SK-N-SH (cell line): ENCODE measurements at regions not wholly inside any gene's neighbourhood (a gene's known extent, or its start where the extent isn't known, plus 50 kb on each side); places are given as distances from the start of the nearest gene placed in this dataset.

Experiments used
- CTCF ChIA-PET: fragments of 300-600, 350-600 bp; formaldehyde crosslinking; extraction: SDS; loops from one replicate; lab custom pipeline; 2021; lab: Yijun Ruan, JAX
- POLR2A ChIA-PET: fragments of 350-600 bp; sonication (Branson Sonifier 250); formaldehyde crosslinking; extraction: SDS; loops from one replicate; lab custom pipeline; 2020; ENCODE audit warnings: antibody characterized with exemption, inconsistent platforms; lab: Yijun Ruan, JAX
- DNase-seq: peaks from one replicate; pipeline ENCODE4 v3.0.0; 2012
- H2AFZ ChIP-seq: fragments of 200-600 bp; sonication (generic); 2 replicates; pipeline ENCODE4 v1.8.1; 2016; ENCODE audit warnings: antibody characterized with exemption, mild to moderate bottlenecking, low read depth
- H3F3A ChIP-seq: fragments of 200-600 bp; sonication (generic); replicated peaks from 2 replicates; pipeline ENCODE3; 2016; ENCODE audit warnings: antibody characterized with exemption, mild to moderate bottlenecking; ENCODE audit not compliant: insufficient read depth
- H3K27ac ChIP-seq, 2 experiments: fragments of 200-500 bp in 1 of 2; fragments of 200-600 bp in 1 of 2; sonication (Bioruptor generic) in 1 of 2; sonication (generic), shearing (Covaris generic) in 1 of 2; 2 replicates each; pipeline versions ENCODE4 v1.5.1 to v1.6.1; 2014 to 2016; ENCODE audit warnings: low read depth in 2 of 2, inconsistent platforms in 1 of 2, low read length in 1 of 2, mild to moderate bottlenecking in 1 of 2, mixed read lengths in 1 of 2
- H3K27me3 ChIP-seq: fragments of 200-600 bp; sonication (generic), shearing (Covaris generic); 2 replicates; pipeline ENCODE4 v1.6.1; 2016; ENCODE audit warnings: mixed run types; ENCODE audit not compliant: insufficient read depth
- H3K36me3 ChIP-seq, 2 experiments: fragments of 200-500 bp in 1 of 2; fragments of 200-600 bp in 1 of 2; sonication (Bioruptor generic) in 1 of 2; sonication (generic) in 1 of 2; replicated peaks in 1 of 2; 2 replicates each; pipeline versions ENCODE3 to v1.5.1; 2014 to 2016; ENCODE audit warnings: low read length in 1 of 2, mild to moderate bottlenecking in 1 of 2; ENCODE audit not compliant: insufficient read depth in 2 of 2, control insufficient read depth in 1 of 2
- H3K4me1 ChIP-seq, 2 experiments: fragments of 200-500 bp in 1 of 2; fragments of 200-600 bp in 1 of 2; sonication (Bioruptor generic) in 1 of 2; sonication (generic), shearing (Covaris generic) in 1 of 2; 2 replicates each; pipeline versions ENCODE4 v1.5.1 to v1.6.1; 2014 to 2016; ENCODE audit warnings: low read depth in 1 of 2, low read length in 1 of 2, mixed run types in 1 of 2; ENCODE audit not compliant: insufficient read depth in 2 of 2, control insufficient read depth in 1 of 2
- H3K4me2 ChIP-seq: fragments of 200-600 bp; sonication (generic), shearing (Covaris generic); 2 replicates; pipeline ENCODE4 v1.6.1; 2017; ENCODE audit warnings: mixed run types
- H3K4me3 ChIP-seq, 2 experiments: fragments of 200-500 bp in 1 of 2; fragments of 200-600 bp in 1 of 2; sonication (Bioruptor generic) in 1 of 2; sonication (generic), shearing (Covaris generic) in 1 of 2; 2 replicates each; pipeline versions ENCODE4 v1.5.1 to v1.8.1; 2014 to 2016; ENCODE audit warnings: low read depth in 2 of 2, inconsistent platforms in 1 of 2, low read length in 1 of 2, mild to moderate bottlenecking in 1 of 2, mixed read lengths in 1 of 2, moderate library complexity in 1 of 2
- H3K79me2 ChIP-seq: fragments of 200-600 bp; sonication (generic); 2 replicates; pipeline ENCODE4 v1.8.1; 2017; ENCODE audit warnings: mild to moderate bottlenecking; ENCODE audit not compliant: insufficient read depth
- H3K9ac ChIP-seq: fragments of 200-600 bp; sonication (generic); 2 replicates; pipeline ENCODE4 v1.6.1; 2017; ENCODE audit warnings: mixed run types
- H3K9me2 ChIP-seq: fragments of 200-600 bp; sonication (generic); 2 replicates; pipeline ENCODE4 v1.6.1; 2017; ENCODE audit warnings: mixed run types
- H3K9me3 ChIP-seq: fragments of 200-600 bp; sonication (generic); 2 replicates; pipeline ENCODE4 v1.6.1; 2017; ENCODE audit warnings: mixed run types, mild to moderate bottlenecking, moderate library complexity
- H4K20me1 ChIP-seq: fragments of 200-600 bp; sonication (generic); 2 replicates; pipeline ENCODE4 v1.6.1; 2017; ENCODE audit warnings: mild to moderate bottlenecking, mixed run types; ENCODE audit not compliant: insufficient read depth
- CHD2 ChIP-seq: fragments of 150-350 bp; IDR thresholded peaks from 2 replicates; pipeline ENCODE4 v1.6.1; 2018; ENCODE audit warnings: low read length; ENCODE audit not compliant: partially characterized antibody
- EZH2phosphoT487 ChIP-seq: fragments of 200-600 bp; sonication (generic); IDR thresholded peaks from 2 replicates; pipeline ENCODE4 v1.6.1; 2017; ENCODE audit warnings: low read depth, mixed run types, mild to moderate bottlenecking, antibody characterized with exemption, moderate library complexity, borderline replicate concordance
- FOSL2 ChIP-seq: IDR thresholded peaks from 2 replicates; pipeline ENCODE4 v1.4.0; 2012; ENCODE audit warnings: low read depth, mild to moderate bottlenecking, moderate library complexity, borderline replicate concordance
- FOXM1 ChIP-seq: IDR thresholded peaks from 2 replicates; pipeline ENCODE4 v1.4.0; 2012; ENCODE audit warnings: low read depth, mild to moderate bottlenecking
- GATA2 ChIP-seq: sonication (generic); formaldehyde crosslinking; IDR thresholded peaks from 2 replicates; pipeline ENCODE4 v1.5.0; 2020; ENCODE audit warnings: mild to moderate bottlenecking, missing genetic modification reagents
- JUND ChIP-seq: IDR thresholded peaks from 2 replicates; pipeline ENCODE4 v1.4.0; 2012
- MXI1 ChIP-seq: IDR thresholded peaks from 2 replicates; pipeline ENCODE4 v1.6.1; 2012; ENCODE audit warnings: mild to moderate bottlenecking, low read depth, low read length, improper control_type of control experiment
- POLR2AphosphoS5 ChIP-seq: IDR thresholded peaks from 2 replicates; pipeline ENCODE4 v1.6.1; 2012; ENCODE audit warnings: low read depth, low read length
- RAD21 ChIP-seq: IDR thresholded peaks from 2 replicates; pipeline ENCODE4 v1.6.1; 2012; ENCODE audit warnings: mild to moderate bottlenecking, low read length
- SIN3A ChIP-seq: IDR thresholded peaks from 2 replicates; pipeline ENCODE4 v1.6.1; 2012; ENCODE audit warnings: low read depth, mild to moderate bottlenecking, low read length, moderate library complexity, borderline replicate concordance
- SMC3 ChIP-seq: IDR thresholded peaks from 2 replicates; pipeline ENCODE4 v1.6.1; 2012; ENCODE audit warnings: low read depth, low read length, improper control_type of control experiment
- TAF1 ChIP-seq: IDR thresholded peaks from 2 replicates; pipeline ENCODE4 v1.6.1; 2012; ENCODE audit warnings: low read depth, mild to moderate bottlenecking, low read length, moderate library complexity, borderline replicate concordance
- TCF12 ChIP-seq: IDR thresholded peaks from 2 replicates; pipeline ENCODE4 v1.4.0; 2012
- TEAD4 ChIP-seq: IDR thresholded peaks from 2 replicates; pipeline ENCODE4 v1.4.0; 2012; ENCODE audit warnings: mild to moderate bottlenecking, borderline replicate concordance; ENCODE audit not compliant: insufficient read depth
- USF1 ChIP-seq: IDR thresholded peaks from 2 replicates; pipeline ENCODE4 v1.4.0; 2012; ENCODE audit warnings: low read depth, borderline replicate concordance
- USF2 ChIP-seq: fragments of 150-350 bp; IDR thresholded peaks from 2 replicates; pipeline ENCODE4 v1.6.1; 2017; ENCODE audit warnings: antibody characterized with exemption, low read length, low read depth, borderline replicate concordance
- YY1 ChIP-seq: IDR thresholded peaks from 2 replicates; pipeline ENCODE4 v1.4.0; 2012; ENCODE audit warnings: low read depth, mild to moderate bottlenecking
- WGBS: methylation state at CpG from one replicate; pipeline ENCODE4 v1.1.6; 2017; ENCODE audit warnings: low lambda C conversion rate; 5-methylcytosine and 5-hydroxymethylcytosine counted together
- TF ChIP-seq, protein P1 (sequence below): IDR thresholded peaks from 2 replicates; pipeline ENCODE4 v1.6.1; 2012; ENCODE audit warnings: mild to moderate bottlenecking, low read depth, low read length, moderate library complexity
- TF ChIP-seq, protein P2 (sequence below): IDR thresholded peaks from 2 replicates; pipeline ENCODE4 v1.4.0; 2012; ENCODE audit warnings: low read depth, borderline replicate concordance

DNA sequence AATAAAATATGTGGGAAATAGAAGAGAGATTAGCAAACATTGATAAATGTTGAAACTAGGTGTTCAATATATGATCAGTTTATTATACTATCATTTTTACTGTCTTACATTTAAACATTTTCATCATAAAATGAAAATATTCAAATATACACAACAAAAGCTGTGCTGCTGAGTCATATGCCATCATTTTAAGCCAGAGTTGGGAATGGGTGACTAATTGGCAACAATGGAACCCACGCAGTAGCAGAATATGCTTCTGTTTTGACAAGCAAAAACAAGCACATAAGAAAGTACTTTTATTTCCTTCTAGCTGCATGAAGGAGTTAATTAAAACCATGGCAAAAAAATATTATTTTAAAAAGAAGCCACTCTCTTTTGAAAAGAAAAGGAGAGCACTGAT is 340.0 kb upstream of the EDIL3 start:
- DNase-seq = no peak
- no peaks in the 10 kb centered on the region for H3F3A ChIP-seq
- H4K20me1 ChIP-seq = no peaks in the 10 kb centered on the region
- no peaks in the 10 kb centered on the region for H3K79me2 ChIP-seq
- H3K9me3 ChIP-seq = no peaks in the 10 kb centered on the region
- H3K4me1 ChIP-seq = no peaks in the 10 kb centered on the region
- H3K27ac ChIP-seq = no peak overlapping the region
- WGBS = 30% methylated on average over 1 of the region's 1 CpG
- no peaks in the 10 kb centered on the region for H3K27me3 ChIP-seq
- ChIA-PET POLR2A (no interaction called here), CTCF (no interaction called here)
- H3K4me2 ChIP-seq = no peak overlapping the region
- no peaks in the 10 kb centered on the region for H3K9me2 ChIP-seq
- no peak overlapping the region for H3K4me3 ChIP-seq
- TF ChIP-seq, protein P1, sequence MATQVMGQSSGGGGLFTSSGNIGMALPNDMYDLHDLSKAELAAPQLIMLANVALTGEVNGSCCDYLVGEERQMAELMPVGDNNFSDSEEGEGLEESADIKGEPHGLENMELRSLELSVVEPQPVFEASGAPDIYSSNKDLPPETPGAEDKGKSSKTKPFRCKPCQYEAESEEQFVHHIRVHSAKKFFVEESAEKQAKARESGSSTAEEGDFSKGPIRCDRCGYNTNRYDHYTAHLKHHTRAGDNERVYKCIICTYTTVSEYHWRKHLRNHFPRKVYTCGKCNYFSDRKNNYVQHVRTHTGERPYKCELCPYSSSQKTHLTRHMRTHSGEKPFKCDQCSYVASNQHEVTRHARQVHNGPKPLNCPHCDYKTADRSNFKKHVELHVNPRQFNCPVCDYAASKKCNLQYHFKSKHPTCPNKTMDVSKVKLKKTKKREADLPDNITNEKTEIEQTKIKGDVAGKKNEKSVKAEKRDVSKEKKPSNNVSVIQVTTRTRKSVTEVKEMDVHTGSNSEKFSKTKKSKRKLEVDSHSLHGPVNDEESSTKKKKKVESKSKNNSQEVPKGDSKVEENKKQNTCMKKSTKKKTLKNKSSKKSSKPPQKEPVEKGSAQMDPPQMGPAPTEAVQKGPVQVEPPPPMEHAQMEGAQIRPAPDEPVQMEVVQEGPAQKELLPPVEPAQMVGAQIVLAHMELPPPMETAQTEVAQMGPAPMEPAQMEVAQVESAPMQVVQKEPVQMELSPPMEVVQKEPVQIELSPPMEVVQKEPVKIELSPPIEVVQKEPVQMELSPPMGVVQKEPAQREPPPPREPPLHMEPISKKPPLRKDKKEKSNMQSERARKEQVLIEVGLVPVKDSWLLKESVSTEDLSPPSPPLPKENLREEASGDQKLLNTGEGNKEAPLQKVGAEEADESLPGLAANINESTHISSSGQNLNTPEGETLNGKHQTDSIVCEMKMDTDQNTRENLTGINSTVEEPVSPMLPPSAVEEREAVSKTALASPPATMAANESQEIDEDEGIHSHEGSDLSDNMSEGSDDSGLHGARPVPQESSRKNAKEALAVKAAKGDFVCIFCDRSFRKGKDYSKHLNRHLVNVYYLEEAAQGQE = no peak
- TF ChIP-seq TAF1 = no peak
- TF ChIP-seq, protein P2, sequence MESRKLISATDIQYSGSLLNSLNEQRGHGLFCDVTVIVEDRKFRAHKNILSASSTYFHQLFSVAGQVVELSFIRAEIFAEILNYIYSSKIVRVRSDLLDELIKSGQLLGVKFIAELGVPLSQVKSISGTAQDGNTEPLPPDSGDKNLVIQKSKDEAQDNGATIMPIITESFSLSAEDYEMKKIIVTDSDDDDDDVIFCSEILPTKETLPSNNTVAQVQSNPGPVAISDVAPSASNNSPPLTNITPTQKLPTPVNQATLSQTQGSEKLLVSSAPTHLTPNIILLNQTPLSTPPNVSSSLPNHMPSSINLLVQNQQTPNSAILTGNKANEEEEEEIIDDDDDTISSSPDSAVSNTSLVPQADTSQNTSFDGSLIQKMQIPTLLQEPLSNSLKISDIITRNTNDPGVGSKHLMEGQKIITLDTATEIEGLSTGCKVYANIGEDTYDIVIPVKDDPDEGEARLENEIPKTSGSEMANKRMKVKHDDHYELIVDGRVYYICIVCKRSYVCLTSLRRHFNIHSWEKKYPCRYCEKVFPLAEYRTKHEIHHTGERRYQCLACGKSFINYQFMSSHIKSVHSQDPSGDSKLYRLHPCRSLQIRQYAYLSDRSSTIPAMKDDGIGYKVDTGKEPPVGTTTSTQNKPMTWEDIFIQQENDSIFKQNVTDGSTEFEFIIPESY = no peak
- no peak for TF ChIP-seq CHD2
- TF ChIP-seq RAD21 = no peak
- TF ChIP-seq POLR2AphosphoS5 = no peak
- TF ChIP-seq FOXM1 = no peak
- TF ChIP-seq TEAD4 = no peak
- no peak for TF ChIP-seq EZH2phosphoT487
- TF ChIP-seq GATA2 (CRISPR knock-in tag) = no peak
- TF ChIP-seq JUND = no peak
- no peak for TF ChIP-seq USF2
- no peak for TF ChIP-seq TCF12
- no peak for TF ChIP-seq YY1
- no peak for TF ChIP-seq MXI1
- TF ChIP-seq USF1 = no peak
- no peak for TF ChIP-seq SIN3A
- no peak; the same call in 1 of the 2 replicates for TF ChIP-seq FOSL2
- TF ChIP-seq SMC3 = no peak
- H3K36me3 ChIP-seq = no peaks in the 10 kb centered on the region
- H3K9ac ChIP-seq = no peak overlapping the region
- H2AFZ ChIP-seq = no peak overlapping the region
